ENCODE measurements at regions not wholly inside any gene's neighbourhood (a gene's known extent, or its start where the extent isn't known, plus 50 kb on each side); places are given as distances from the start of the nearest gene placed in this dataset.

DNA sequence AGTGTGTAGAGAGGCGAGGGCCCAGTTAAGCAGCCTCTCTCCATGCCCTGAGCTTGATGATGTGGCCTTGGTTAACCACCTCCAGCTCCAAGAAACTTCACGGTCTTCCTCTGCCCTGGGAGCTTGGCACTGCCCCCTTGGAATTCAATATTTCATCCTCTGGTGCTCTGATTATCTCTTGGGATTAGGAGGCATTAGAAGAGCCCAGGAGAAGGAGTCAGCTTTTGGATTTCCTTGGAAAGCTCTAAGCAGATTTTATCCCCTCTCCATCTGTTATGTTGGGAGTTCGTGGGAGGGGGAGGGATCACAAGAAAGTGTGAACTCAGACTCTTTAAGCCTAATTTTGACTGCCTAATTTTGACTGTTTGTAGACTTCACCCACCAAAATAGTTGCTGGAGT, 132.7 kb upstream of the AGBL1 start:
- no peak for DNase-seq (ENCODE audit: low spot score in 2 of 2)
- H3K9me3 Mint-ChIP-seq: no peaks in the 10 kb centered on the region
- no peak overlapping the region for H3K27ac Mint-ChIP-seq
- H3K4me1 Mint-ChIP-seq: no peaks in the 10 kb centered on the region
- H3K36me3 Mint-ChIP-seq: no peaks in the 10 kb centered on the region
- H3K4me3 Mint-ChIP-seq: no peak overlapping the region
- ATAC-seq: no peak

DNA sequence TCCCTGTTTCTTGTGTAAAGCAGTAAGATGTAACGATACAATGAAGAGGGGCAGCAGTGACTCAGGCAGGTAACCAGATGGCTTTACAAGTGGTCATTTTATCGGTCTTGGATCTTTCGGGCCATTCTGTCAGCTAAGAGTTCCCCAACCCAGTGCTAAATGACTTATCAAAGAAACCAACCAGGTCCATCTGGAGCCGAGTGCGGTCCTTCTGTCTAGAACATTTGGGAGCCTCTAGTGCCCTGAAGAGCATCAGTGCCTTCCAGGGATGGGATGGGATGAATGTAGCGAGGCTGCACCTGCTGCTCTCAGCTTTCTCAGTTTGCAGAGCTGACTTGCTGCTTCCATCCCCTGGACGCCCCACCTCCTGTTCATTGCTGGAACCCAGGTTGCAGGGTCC, 131.7 kb upstream of the AGBL1 start:
- ATAC-seq (no peak), DNase-seq (ENCODE audit: low spot score in 2 of 2) (no peak)
- Mint-ChIP-seq H3K4me1 (no peaks in the 10 kb centered on the region), H3K9me3 (no peaks in the 10 kb centered on the region), H3K4me3 (no peak overlapping the region), H3K36me3 (no peaks in the 10 kb centered on the region), H3K27ac (no peak overlapping the region)

DNA sequence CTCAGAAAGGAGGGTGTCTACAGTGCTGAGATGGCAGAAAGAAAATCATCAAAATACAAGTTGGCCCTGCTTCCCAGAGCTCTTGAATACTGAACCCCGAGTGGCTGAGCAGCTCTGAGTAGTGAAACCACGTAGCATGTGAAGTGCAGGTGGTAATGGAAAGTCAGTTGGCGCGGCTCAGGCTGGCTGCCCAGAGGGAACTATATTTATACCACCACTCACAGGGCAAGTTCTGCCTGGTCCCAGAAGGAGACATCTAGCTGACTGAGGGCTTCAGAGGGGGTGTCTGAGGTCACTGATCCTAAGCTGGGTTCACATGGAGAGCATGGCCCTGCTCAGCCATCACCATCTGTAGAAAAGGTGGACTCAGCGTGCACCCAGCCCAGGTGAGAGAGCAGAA, 129.6 kb upstream of the AGBL1 start:
- Mint-ChIP-seq H3K4me1 (peaks cover 1% of the 10 kb centered on the region), H3K4me3 (no peak overlapping the region), H3K36me3 (no peaks in the 10 kb centered on the region), H3K9me3 (no peaks in the 10 kb centered on the region), H3K27ac (no peak overlapping the region)
- ATAC-seq: no peak
- DNase-seq (ENCODE audit: low spot score in 2 of 2): no peak

DNA sequence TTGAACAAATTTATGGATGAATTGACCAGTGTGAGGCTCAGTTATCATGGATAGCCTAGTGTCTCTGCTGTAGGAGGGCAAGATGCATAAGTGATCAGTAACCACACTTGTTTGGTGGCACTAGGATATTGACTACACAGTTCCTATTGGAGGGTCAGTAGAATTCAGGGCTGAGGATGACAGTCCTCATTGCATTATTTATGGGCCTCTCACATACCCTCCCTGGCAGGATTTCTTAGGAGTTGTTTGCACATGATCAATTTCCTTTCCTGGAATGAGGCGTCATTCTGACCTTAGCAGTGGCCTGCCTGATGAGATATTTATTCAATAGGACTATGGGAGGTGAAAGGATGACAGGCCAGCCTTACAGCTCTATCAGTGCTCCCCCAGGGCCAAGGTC, 125.1 kb upstream of the AGBL1 start:
- ATAC-seq (no peak), DNase-seq (ENCODE audit: low spot score in 2 of 2) (no peak)
- no peak overlapping the region for H3K27ac Mint-ChIP-seq
- peaks cover 7% of the 10 kb centered on the region for H3K4me1 Mint-ChIP-seq
- peaks cover 2% of the 10 kb centered on the region for H3K9me3 Mint-ChIP-seq
- no peak overlapping the region for H3K4me3 Mint-ChIP-seq
- no peaks in the 10 kb centered on the region for H3K36me3 Mint-ChIP-seq

DNA sequence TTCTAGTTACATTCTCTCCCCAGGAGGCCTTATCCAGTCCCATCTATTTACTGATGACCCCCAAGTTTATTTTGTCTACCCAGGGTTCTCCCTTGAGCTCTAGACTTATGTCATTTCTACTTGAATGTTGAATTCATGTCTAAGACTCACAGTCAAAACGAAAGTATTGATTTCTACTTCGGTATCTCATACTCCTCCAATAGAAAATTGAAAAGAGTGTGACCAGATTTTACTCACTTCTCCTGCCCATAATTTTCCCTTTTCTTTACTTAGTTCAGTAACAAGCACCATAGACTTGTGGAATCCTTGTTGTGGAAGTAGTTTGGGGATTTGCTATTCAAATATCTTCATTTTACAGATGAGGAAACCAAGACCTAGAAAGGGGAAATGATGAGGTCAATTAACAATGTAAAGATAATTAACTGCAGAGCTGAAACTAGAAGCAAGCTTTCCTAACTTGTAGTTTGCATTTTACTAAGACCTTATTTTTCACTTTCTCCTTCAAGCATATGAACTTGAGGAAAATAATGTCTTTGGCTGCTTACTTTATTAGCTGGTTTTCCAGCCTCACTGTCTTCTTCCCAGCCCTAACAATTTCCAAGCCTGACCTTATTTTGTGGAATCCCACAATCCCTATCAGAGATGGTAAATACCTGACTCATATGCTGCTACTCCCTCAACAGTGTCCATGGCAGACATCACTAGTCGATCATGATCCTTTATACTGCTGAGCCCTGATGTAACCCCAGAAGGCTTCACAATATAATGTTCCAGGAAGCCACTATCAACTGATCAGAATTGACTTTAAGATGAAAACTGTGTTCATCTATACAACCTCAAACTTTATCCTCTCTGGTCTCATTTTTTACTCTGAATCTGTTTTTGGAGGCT, 123.9 kb upstream of the AGBL1 start:
- ATAC-seq (peak; percentile 59), DNase-seq (ENCODE audit: low spot score in 2 of 2) (no peak)
- no peaks in the 10 kb centered on the region for H3K36me3 Mint-ChIP-seq
- peaks cover 7% of the 10 kb centered on the region for H3K4me1 Mint-ChIP-seq
- no peak overlapping the region for H3K4me3 Mint-ChIP-seq
- no peak overlapping the region for H3K27ac Mint-ChIP-seq
- peaks cover 2% of the 10 kb centered on the region for H3K9me3 Mint-ChIP-seq

DNA sequence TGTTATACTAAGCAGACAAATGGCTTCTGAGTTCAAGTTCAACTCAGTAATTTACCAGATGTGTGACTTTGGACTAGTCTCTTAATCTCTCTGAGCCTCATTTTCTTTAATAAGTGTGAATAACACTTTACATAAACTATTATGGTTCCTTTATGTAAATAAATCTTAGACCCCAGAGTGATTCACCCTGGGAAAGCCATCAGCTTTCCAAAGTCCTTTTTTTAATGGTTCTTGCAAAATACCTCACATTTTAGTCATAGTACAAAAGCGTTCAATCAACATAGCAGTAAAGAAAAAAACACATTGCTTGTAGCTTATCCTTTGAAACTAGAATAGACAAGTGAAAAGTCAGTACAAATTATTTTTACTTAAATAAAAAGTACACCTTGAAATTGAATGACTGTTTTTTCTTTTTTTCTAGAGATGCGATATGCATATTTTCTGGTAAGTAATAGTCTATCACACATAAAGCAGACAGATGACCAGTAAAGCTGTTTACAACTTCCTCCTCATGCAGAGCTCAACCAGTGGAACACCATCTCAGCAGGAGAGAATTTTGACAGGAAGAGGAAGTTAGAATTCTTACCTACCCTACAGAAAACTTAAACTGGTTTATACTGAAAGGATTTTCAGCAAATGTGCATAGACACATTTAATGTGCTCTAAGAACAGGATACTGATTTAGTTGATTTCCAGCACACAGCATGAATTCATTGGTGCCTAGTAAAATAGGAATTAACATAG, 123.0 kb upstream of the AGBL1 start:
- ATAC-seq (no peak), DNase-seq (ENCODE audit: low spot score in 2 of 2) (no peak)
- Mint-ChIP-seq H3K36me3 (no peaks in the 10 kb centered on the region), H3K4me3 (no peak overlapping the region), H3K27ac (no peak overlapping the region), H3K4me1 (peaks cover 7% of the 10 kb centered on the region), H3K9me3 (peaks cover 2% of the 10 kb centered on the region)

DNA sequence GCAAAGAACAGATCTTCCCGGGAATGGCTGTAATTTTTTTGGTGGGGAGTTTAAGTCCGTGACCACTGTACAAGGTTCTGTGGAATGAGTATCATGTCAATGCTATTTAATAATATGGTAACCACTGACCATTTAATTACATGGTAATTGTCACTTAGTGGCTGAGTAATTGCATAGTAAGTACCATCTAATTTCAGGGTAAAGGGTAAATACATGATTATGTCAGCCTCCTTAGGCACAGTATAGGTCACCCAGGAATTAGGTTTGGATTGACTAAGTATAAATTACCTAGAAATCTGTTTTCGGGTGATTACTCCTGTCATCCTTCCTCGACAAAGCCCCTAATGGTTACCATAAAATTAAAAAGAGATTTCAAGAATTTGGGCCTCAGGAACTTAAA, 120.1 kb upstream of the AGBL1 start:
- H3K4me3 Mint-ChIP-seq: no peak overlapping the region

DNA sequence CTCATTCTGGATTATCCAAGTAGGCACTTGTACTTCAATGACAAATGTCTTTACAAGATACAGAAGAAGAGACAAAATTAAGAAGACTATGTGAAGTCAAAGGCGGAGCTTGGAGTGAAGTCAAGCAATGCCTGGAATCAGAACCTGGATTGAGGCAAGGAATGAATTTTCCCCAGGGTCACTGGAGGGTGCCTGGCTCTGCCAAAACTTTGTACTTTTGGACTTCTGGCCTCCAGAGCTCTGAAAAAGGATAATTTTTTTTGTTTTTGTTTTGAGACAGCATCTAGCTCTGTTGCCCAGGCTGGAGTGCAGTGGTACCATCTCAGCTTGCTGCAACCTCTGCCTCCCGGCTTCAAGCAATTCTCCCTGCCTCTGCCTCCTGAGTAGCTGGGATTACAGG, 119.3 kb upstream of the AGBL1 start:
- H3K4me3 Mint-ChIP-seq: no peak overlapping the region
- no peak overlapping the region for H3K27ac Mint-ChIP-seq
- no peak for DNase-seq (ENCODE audit: low spot score in 2 of 2)
- no peaks in the 10 kb centered on the region for H3K36me3 Mint-ChIP-seq
- peaks cover 3% of the 10 kb centered on the region for H3K4me1 Mint-ChIP-seq
- no peak for ATAC-seq
- H3K9me3 Mint-ChIP-seq: peaks cover under 1% of the 10 kb centered on the region

More for the DNA sequence above, 120.1 kb upstream of the AGBL1 start:
- H3K4me1 Mint-ChIP-seq: peaks cover 7% of the 10 kb centered on the region
- no peaks in the 10 kb centered on the region for H3K36me3 Mint-ChIP-seq
- H3K9me3 Mint-ChIP-seq: peaks cover 2% of the 10 kb centered on the region
- no peak for DNase-seq (ENCODE audit: low spot score in 2 of 2)
- no peak for ATAC-seq
- no peak overlapping the region for H3K27ac Mint-ChIP-seq

DNA sequence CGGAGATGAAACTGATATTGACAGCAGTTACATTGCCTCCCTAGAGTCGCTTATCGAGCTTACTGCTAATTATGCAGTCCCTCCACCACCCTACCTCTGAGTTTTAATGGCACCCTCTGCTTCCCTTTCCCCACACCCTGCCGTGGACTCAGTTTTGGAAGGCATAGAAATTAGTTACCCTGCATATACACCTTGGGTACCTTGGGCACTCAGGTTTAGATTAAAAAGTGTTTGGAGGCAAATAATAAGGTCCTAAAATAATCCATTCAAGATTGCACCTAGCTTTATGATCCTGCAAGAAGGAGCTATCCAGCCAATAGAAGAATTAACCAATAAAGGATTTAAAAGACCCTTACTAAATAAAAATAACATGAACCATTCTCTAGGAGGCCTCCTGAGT, 117.8 kb upstream of the AGBL1 start:
- DNase-seq (ENCODE audit: low spot score in 2 of 2): no peak
- ATAC-seq: no peak
- no peaks in the 10 kb centered on the region for H3K36me3 Mint-ChIP-seq
- no peak overlapping the region for H3K27ac Mint-ChIP-seq
- H3K4me1 Mint-ChIP-seq: no peaks in the 10 kb centered on the region
- no peak overlapping the region for H3K4me3 Mint-ChIP-seq
- H3K9me3 Mint-ChIP-seq: no peaks in the 10 kb centered on the region

DNA sequence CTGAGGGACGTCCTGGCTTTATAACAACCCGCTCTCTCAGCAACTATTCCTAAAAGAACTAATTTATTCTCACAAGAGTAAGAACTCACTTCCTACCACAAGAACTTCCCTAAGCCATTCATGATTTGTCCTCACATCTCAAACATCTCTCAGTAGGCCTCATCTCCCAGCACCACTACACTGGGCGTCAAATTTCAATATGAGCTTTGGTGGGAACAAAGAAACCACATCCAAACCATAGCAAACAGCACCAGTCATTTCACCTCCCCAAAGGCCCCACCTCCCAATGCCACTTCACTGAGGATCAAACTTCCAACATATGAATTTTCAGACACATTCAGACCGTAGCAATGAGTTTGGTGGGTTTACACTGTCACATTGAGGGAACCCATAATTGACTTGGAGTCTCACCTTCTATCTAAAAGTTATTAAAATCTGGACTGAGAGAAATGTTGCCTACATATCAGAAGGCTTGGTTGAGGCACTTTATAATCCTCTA, 116.4 kb upstream of the AGBL1 start:
- H3K4me3 Mint-ChIP-seq: no peak overlapping the region
- H3K27ac Mint-ChIP-seq: no peak overlapping the region
- H3K4me1 Mint-ChIP-seq: no peaks in the 10 kb centered on the region
- H3K36me3 Mint-ChIP-seq: no peaks in the 10 kb centered on the region
- ATAC-seq (no peak), DNase-seq (ENCODE audit: low spot score in 2 of 2) (no peak)
- no peaks in the 10 kb centered on the region for H3K9me3 Mint-ChIP-seq

DNA sequence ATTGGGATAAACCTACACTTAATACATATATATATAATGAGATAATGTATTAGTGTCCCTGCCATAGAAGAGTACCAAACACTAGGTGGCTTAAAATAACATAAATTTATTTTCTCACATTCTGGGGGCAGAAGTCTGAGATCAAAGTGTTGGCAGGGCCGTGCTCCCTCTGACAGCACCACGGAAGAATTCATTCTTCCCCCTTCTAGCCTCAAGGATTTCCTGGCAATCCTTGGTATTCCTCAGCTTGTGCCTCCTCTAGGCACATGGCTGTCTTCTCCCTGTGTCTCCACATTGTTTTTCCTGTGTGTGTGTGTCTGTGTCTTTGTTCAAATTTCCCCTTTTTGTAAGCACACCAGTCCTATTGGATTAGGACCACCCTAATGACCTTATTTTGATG, 115.2 kb upstream of the AGBL1 start:
- Mint-ChIP-seq H3K27ac (no peak overlapping the region), H3K4me1 (no peaks in the 10 kb centered on the region), H3K36me3 (no peaks in the 10 kb centered on the region), H3K9me3 (no peaks in the 10 kb centered on the region), H3K4me3 (no peak overlapping the region)
- no peak for DNase-seq (ENCODE audit: low spot score in 2 of 2)
- no peak for ATAC-seq

DNA sequence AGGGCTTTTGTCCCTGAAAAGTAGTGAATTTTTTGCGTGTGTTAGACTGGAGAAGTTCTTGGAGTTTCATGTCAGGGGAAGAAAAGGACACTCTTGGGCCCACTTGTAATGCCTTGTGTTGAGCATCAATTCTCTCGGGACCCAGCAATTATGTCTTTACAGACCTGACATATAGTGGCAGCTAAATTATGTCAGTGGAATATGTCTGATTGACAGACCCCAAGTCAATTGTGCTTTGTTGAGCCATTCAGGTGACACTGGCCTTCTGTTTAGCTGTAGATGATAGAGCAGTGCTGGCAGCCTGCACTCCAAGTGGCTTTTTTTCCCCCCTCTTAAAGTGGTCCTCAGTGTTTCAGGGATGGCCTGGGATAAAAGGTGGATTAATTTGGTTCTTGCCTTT, 112.1 kb upstream of the AGBL1 start:
- no peak for ATAC-seq
- H3K9me3 Mint-ChIP-seq: no peaks in the 10 kb centered on the region
- H3K4me1 Mint-ChIP-seq: no peaks in the 10 kb centered on the region
- no peak for DNase-seq (ENCODE audit: low spot score in 2 of 2)
- H3K4me3 Mint-ChIP-seq: no peak overlapping the region
- H3K27ac Mint-ChIP-seq: no peak overlapping the region
- no peaks in the 10 kb centered on the region for H3K36me3 Mint-ChIP-seq

DNA sequence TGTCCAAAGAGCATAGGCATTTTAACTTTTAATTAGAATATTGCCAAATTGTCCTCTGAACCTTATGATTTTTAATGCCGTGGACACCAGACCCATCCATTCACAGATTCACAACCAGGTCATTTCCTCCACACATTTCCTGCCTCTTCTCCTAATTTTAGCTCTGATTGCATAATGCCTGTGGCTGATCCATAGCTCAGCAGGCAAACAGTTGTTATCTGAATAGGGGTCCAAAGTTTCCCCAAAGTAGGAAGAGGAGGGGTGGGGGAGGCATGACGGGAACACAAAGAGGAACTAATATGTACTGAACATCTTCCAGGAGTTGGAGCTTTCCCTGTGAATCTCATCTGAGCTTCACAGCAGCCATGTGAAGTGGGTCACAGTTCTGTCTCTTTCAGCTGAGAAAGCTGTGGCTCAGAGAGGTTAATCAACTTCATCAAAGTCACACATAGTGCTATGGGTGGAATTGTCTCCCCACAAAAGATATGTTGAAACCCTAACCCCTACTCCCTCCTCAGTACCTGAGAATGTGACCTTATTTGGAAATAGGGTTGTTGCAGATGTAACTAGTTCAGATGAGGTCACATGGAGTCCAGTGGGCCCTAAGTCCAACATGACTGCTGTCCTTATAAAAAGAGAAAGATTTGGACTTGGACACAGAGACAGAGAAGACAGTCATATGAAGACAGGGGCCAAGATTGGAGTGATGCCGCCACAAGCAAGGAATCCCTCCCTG, 106.7 kb upstream of the AGBL1 start:
- ATAC-seq: no peak
- Mint-ChIP-seq H3K36me3 (no peaks in the 10 kb centered on the region), H3K27ac (no peak overlapping the region), H3K9me3 (no peaks in the 10 kb centered on the region), H3K4me3 (no peak overlapping the region), H3K4me1 (no peaks in the 10 kb centered on the region)
- DNase-seq (ENCODE audit: low spot score in 2 of 2): no peak

DNA sequence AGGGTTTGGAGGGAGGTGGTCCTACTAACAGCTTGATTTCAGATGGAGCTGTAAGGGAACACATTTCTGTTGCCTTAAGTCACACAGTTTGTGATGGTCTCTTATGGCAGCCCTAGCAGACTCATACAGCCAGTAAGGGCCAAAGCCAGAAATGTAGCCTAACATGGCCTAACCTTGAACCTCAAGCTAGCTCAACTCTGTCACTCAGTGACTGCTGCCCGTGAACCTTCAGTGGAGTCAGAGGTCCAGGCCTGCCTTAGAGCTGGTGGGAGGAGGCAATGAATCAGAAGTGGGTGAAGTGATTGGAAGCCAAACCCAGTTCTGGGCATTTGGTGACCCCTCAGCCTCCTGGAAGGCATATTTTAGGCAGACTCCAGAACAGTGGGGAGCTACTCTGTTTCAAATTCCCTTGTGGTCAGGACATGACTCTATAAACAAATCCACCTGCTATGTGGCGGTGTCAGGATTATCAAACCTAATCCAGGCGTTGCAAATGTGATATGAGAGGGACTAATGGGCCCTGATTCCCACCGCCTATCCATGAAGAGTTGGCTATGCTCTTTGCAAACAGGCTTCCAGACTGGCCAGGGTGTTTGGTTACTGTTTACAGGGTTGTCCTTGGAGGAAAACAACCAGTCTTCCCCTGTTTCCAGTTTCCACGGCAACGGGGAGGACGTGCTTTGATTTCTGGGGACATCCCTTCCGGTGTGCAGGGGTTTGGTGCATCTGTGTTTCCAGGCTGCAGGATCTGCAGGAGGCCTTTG, 105.9 kb upstream of the AGBL1 start:
- DNase-seq (ENCODE audit: low spot score in 2 of 2): no peak
- H3K4me1 Mint-ChIP-seq: no peaks in the 10 kb centered on the region
- H3K36me3 Mint-ChIP-seq: no peaks in the 10 kb centered on the region
- no peak for ATAC-seq
- no peaks in the 10 kb centered on the region for H3K9me3 Mint-ChIP-seq
- no peak overlapping the region for H3K27ac Mint-ChIP-seq
- H3K4me3 Mint-ChIP-seq: no peak overlapping the region

DNA sequence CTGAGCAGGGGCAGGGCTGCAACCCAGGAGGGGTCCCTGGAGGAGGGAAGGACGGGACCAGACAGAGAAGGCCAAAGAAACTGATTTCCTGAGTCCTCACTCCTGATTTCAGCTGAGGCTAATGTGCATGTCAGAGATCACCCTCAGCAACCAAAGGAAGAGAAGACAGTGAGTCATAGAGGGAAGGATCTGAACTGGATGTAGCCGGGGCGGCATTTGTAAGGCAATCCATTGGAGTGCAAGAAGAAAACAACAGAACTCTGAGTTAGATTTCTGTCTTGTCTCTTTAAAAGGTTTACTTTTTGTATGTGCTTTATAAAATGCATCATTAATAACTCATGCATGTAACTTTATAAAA, 105.3 kb upstream of the AGBL1 start:
- DNase-seq (ENCODE audit: low spot score in 2 of 2) (no peak), ATAC-seq (no peak)
- no peaks in the 10 kb centered on the region for H3K4me1 Mint-ChIP-seq
- H3K27ac Mint-ChIP-seq: no peak overlapping the region
- H3K9me3 Mint-ChIP-seq: no peaks in the 10 kb centered on the region
- H3K4me3 Mint-ChIP-seq: no peak overlapping the region
- H3K36me3 Mint-ChIP-seq: no peaks in the 10 kb centered on the region
